Stimulated activated CD4-positive, alpha-beta T cell treated with anti-CD3 and anti-CD28 coated beads, Interleukin-4, amount 100 ng/mL, for 24 hours (primary cell): ENCODE measurements at regions not wholly inside any gene's neighbourhood (a gene's known extent, or its start where the extent isn't known, plus 50 kb on each side); places are given as distances from the start of the nearest gene placed in this dataset.
"Not testable (repeated sequence)": the region's sequence is repeated elsewhere in the genome, so short reads cannot be mapped to it uniquely, and the experiment has no call there.

Source experiments
- DNase-seq: peaks from one replicate; pipeline ENCODE4 v3.0.0-alpha.2; 2020

GRCh38 chr20:50455245-50455644, 54.9 kb upstream of the PTPN1 start:
- not testable (repeated sequence) for DNase-seq

GRCh38 chr20:50455656-50456451, 54.3 kb upstream of the PTPN1 start:
- no peak for DNase-seq

- no peak for DNase-seq
Measured at GRCh38 chr20:50456452-50457324, 53.5 kb upstream of the PTPN1 start.

GRCh38 chr20:50459124-50459918, 50.9 kb upstream of the PTPN1 start:
- no peak for DNase-seq

GRCh38 chr20:50460115-50460607, 50.0 kb upstream of the PTPN1 start:
- DNase-seq = no peak
